GM23248 (cell line): ENCODE measurements at regions not wholly inside any gene's neighbourhood (a gene's known extent, or its start where the extent isn't known, plus 50 kb on each side); places are given as distances from the start of the nearest gene placed in this dataset.

Experiments used
- EZH2 ChIP-seq: fragments of 200-600 bp; sonication (generic); IDR thresholded peaks from 2 replicates; pipeline ENCODE4 v1.6.1; 2018; ENCODE audit warnings: antibody characterized with exemption, mild to moderate bottlenecking; ENCODE audit not compliant: insufficient read depth, poor library complexity, severe bottlenecking
- EZH2phosphoT487 ChIP-seq: fragments of 200-600 bp; sonication (generic); IDR thresholded peaks from 2 replicates; pipeline ENCODE4 v1.6.1; 2018; ENCODE audit warnings: antibody characterized with exemption, moderate library complexity, mild to moderate bottlenecking, low read depth; ENCODE audit not compliant: insufficient read depth

- no peak for TF ChIP-seq EZH2
- no peak for TF ChIP-seq EZH2phosphoT487
Observed at GRCh38 chr2:155692856-155693255, 639.7 kb downstream of the NR4A2 start.
